GM12878 (cell line): ENCODE measurements at regions not wholly inside any gene's neighbourhood (a gene's known extent, or its start where the extent isn't known, plus 50 kb on each side); places are given as distances from the start of the nearest gene placed in this dataset.

Experiments
- CTCF ChIP-seq, 3 experiments: IDR thresholded peaks in 2 of 3; conservative IDR thresholded peaks in 1 of 3; 2 replicates each; pipeline ENCODE4 v1.5.1; 2011; ENCODE audit warnings: low read depth in 3 of 3, low read length in 3 of 3, mild to moderate bottlenecking in 3 of 3, control low read depth in 2 of 3, moderate library complexity in 2 of 3, inconsistent platforms in 1 of 3, mixed read lengths in 1 of 3; ENCODE audit not compliant: control insufficient read depth in 2 of 3, insufficient read depth in 1 of 3; ENCODE audit errors: extremely low read depth in 1 of 3
- EP300 ChIP-seq, 2 experiments: fragments of 150-350 bp in 1 of 2; IDR thresholded peaks; 2 replicates each; pipeline ENCODE4 v1.6.1; 2011 to 2012; ENCODE audit warnings: low read depth in 2 of 2, low read length in 2 of 2, borderline replicate concordance in 1 of 2, improper control_type of control experiment in 1 of 2, inconsistent platforms in 1 of 2; ENCODE audit not compliant: control insufficient read depth in 1 of 2
- NFIC ChIP-seq: IDR thresholded peaks from 2 replicates; pipeline ENCODE4 v1.6.1; 2012; ENCODE audit warnings: low read depth, mild to moderate bottlenecking, inconsistent platforms, low read length, moderate library complexity
- NKRF ChIP-seq: fragments of 450-650 bp; conservative IDR thresholded peaks from 2 replicates; pipeline ENCODE4 v1.6.1; 2017; ENCODE audit warnings: mild to moderate bottlenecking, moderate library complexity
- POLR2A ChIP-seq: IDR thresholded peaks from 2 replicates; pipeline ENCODE4 v1.6.1; 2011; ENCODE audit warnings: low read depth, mild to moderate bottlenecking, low read length
- TAF1 ChIP-seq: IDR thresholded peaks from 2 replicates; pipeline ENCODE4 v1.6.1; 2011; ENCODE audit warnings: mild to moderate bottlenecking, low read depth, low read length, borderline replicate concordance

GRCh38 chr10:3331187-3331586 lies 158.6 kb upstream of the PITRM1 start:
- no peak for TF ChIP-seq POLR2A
- TF ChIP-seq CTCF (IDR thresholded peaks at IDR 0.05 in 2 of 3, conservative IDR thresholded peaks at IDR 0.05 in 1 of 3; ENCODE audit: control insufficient read depth in 2 of 3, extremely low read depth in 1 of 3, insufficient read depth in 1 of 3, low read depth in 3 of 3, low read length in 3 of 3): no peak
- TF ChIP-seq NFIC: no peak
- no peak for TF ChIP-seq EP300 (IDR thresholded peaks at IDR 0.05; ENCODE audit: borderline replicate concordance in 1 of 2, control insufficient read depth in 1 of 2, low read depth in 2 of 2, low read length in 2 of 2)
- TF ChIP-seq TAF1: no peak
- no peak for TF ChIP-seq NKRF
